ENCODE measurements at regions not wholly inside any gene's neighbourhood (a gene's known extent, or its start where the extent isn't known, plus 50 kb on each side); places are given as distances from the start of the nearest gene placed in this dataset.

DNA sequence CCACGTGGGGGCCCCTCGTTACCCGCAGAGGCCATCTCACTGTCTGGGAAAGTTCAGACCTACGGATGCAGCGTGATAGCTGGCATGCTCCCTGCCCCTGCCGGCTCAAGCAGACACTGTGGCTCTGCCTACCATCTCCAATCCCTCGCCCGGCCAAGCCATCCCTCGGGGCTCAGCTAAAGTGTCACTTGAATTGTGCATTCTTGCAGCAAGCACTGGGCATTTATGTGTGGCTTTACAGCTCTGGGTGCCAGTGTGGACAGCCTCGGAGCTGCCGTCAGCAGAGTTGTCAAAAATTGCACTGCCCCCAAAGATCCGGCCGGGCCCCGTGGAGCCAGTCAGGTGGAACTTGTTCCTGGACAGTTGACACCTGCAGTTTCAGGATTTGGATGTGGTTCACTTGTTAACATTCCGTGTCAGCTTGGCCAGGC is 75.0 kb upstream of the FGF3 start:
- Histone ChIP-seq H3K27me3 (replicated peaks in 1 of 2; ENCODE audit: control insufficient read depth in 2 of 2, insufficient read depth in 2 of 2, low read length in 1 of 2) (no peaks in the 10 kb centered on the region; a peak in 2 of 4 replicates), H3K9me3 (replicated peaks; ENCODE audit: control insufficient read depth, insufficient read depth, low read length) (no peaks in the 10 kb centered on the region), H2AFZ (ENCODE audit: control insufficient read depth, low read depth, low read length) (no peak overlapping the region), H3K27ac (ENCODE audit: control insufficient read depth, insufficient read depth) (no peak overlapping the region), H3K4me1 (ENCODE audit: control insufficient read depth, insufficient read depth, low read length) (no peaks in the 10 kb centered on the region), H3K36me3 (ENCODE audit: control insufficient read depth in 2 of 2, insufficient read depth in 2 of 2, low read length in 1 of 2) (no peaks in the 10 kb centered on the region), H3K4me3 (no peak overlapping the region), H3K4me2 (ENCODE audit: control insufficient read depth, insufficient read depth) (no peak overlapping the region), H4K20me1 (ENCODE audit: control insufficient read depth, insufficient read depth) (no peaks in the 10 kb centered on the region), H3K79me2 (ENCODE audit: control insufficient read depth, insufficient read depth, low read length) (no peaks in the 10 kb centered on the region), H3K9ac (ENCODE audit: control insufficient read depth, insufficient read depth, low read length) (no peak overlapping the region)
- 18% methylated on average over 15 of the region's 15 CpGs for WGBS (ENCODE audit: insufficient coverage, insufficient replicate concordance, low lambda C conversion rate, missing lambda C conversion rate)
- intact Hi-C loops (cut with micrococcal nuclease; ENCODE audit: unreplicated experiment) (no loop called here), in situ Hi-C loops (cut with MboI) (no loop called here)
- ChIA-PET SMC1A (ENCODE audit: uncharacterized antibody, unreplicated experiment) (no interaction called here), RAD21 (ENCODE audit: unreplicated experiment) (no interaction called here), POLR2A (no interaction called here), CTCF (no interaction called here)
- no peak for DNase-seq (ENCODE audit: low read depth, low spot score)
- ATAC-seq = no peak
- no TSS peak for BruUV-seq (replicated peaks)
- FAIRE-seq = no peak
- TF ChIP-seq ETV6 (conservative IDR thresholded peaks at IDR 0.05 in 1 of 2, IDR thresholded peaks at IDR 0.05 in 1 of 2; ENCODE audit: borderline replicate concordance in 1 of 2, low read depth in 1 of 2) (no peak), ASH2L (IDR thresholded peaks at IDR 0.05; ENCODE audit: borderline replicate concordance, low read depth) (no peak), CUX1 (IDR thresholded peaks at IDR 0.05; ENCODE audit: insufficient replicate concordance, low read depth, low read length) (no peak), TARDBP (IDR thresholded peaks at IDR 0.05; ENCODE audit: borderline replicate concordance) (no peak), NR2C1 (IDR thresholded peaks at IDR 0.05) (no peak), HSF1 (IDR thresholded peaks at IDR 0.05; ENCODE audit: low read depth, low read length) (no peak), ZBTB33 (IDR thresholded peaks at IDR 0.05) (no peak), RBBP5 (conservative IDR thresholded peaks at IDR 0.05) (no peak)
- TF ChIP-seq, protein P1, sequence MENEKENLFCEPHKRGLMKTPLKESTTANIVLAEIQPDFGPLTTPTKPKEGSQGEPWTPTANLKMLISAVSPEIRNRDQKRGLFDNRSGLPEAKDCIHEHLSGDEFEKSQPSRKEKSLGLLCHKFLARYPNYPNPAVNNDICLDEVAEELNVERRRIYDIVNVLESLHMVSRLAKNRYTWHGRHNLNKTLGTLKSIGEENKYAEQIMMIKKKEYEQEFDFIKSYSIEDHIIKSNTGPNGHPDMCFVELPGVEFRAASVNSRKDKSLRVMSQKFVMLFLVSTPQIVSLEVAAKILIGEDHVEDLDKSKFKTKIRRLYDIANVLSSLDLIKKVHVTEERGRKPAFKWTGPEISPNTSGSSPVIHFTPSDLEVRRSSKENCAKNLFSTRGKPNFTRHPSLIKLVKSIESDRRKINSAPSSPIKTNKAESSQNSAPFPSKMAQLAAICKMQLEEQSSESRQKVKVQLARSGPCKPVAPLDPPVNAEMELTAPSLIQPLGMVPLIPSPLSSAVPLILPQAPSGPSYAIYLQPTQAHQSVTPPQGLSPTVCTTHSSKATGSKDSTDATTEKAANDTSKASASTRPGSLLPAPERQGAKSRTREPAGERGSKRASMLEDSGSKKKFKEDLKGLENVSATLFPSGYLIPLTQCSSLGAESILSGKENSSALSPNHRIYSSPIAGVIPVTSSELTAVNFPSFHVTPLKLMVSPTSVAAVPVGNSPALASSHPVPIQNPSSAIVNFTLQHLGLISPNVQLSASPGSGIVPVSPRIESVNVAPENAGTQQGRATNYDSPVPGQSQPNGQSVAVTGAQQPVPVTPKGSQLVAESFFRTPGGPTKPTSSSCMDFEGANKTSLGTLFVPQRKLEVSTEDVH (IDR thresholded peaks at IDR 0.05; ENCODE audit: low read depth, partially characterized antibody) = no peak

Data from GM12878 (cell line).